ENCODE measurements at regions not wholly inside any gene's neighbourhood (a gene's known extent, or its start where the extent isn't known, plus 50 kb on each side); places are given as distances from the start of the nearest gene placed in this dataset.

DNA sequence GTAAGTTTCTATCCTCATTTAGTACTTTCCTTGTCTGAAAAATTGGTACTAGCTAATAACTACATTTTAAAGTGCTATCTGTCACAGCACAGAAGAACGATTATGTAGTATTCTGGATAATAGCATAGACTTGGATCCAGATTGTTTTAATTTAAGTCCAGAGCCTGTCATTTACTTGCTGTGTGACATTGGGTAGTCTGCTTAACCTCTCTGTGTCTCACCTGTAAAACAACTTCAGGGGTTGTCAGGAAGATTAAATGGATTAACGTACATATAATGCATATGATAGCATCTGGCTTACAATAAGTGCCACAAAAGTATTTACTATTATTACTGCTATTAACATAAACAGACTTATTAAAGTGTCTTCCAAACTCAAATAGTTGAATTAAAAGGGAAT, 1221.4 kb downstream of the GATA3 start:
- Histone ChIP-seq H3K4me2 (ENCODE audit: low read length) (no peak overlapping the region), H3K9me2 (ENCODE audit: insufficient read depth) (no peaks in the 10 kb centered on the region), H3K27me3 (ENCODE audit: insufficient read depth, low read length) (no peaks in the 10 kb centered on the region), H3K36me3 (ENCODE audit: control insufficient read depth in 1 of 2, insufficient read depth in 2 of 2, low read length in 2 of 2) (no peaks in the 10 kb centered on the region), H3K27ac (ENCODE audit: low read depth, low read length) (no peak overlapping the region), H3K4me1 (ENCODE audit: control insufficient read depth in 1 of 2, insufficient read depth in 2 of 2, low read length in 2 of 2) (no peaks in the 10 kb centered on the region), H3K9me3 (ENCODE audit: control insufficient read depth in 1 of 2, insufficient read depth in 1 of 2, low read depth in 1 of 2, low read length in 2 of 2) (peaks cover under 1 to 5% of the 10 kb centered on the region in 2 experiments; a peak in 2 of 4 replicates), H4K20me1 (ENCODE audit: insufficient read depth) (no peaks in the 10 kb centered on the region), H2AFZ (ENCODE audit: low read depth, low read length, poor library complexity, severe bottlenecking) (no peak overlapping the region), H3K4me3 (replicated peaks in 1 of 2; ENCODE audit: low read depth in 1 of 2, low read length in 2 of 2) (no peak overlapping the region), H3K79me2 (ENCODE audit: insufficient read depth, low read length) (no peaks in the 10 kb centered on the region), H3K9ac (ENCODE audit: low read length) (no peak overlapping the region)
- no peak for DNase-seq (ENCODE audit: low read depth, low spot score)
- BruUV-seq (replicated peaks) = no TSS peak
- no peak for ATAC-seq
- TF ChIP-seq SRF (IDR thresholded peaks at IDR 0.05; ENCODE audit: low read depth) (no peak), FOSL1 (IDR thresholded peaks at IDR 0.05; ENCODE audit: low read depth) (no peak), TCF7L2 (IDR thresholded peaks at IDR 0.05; ENCODE audit: borderline replicate concordance, extremely low read depth, insufficient read depth, insufficient read length) (no peak), RAD21 (IDR thresholded peaks at IDR 0.05; ENCODE audit: low read depth) (no peak)
- TF ChIP-seq, protein P1, sequence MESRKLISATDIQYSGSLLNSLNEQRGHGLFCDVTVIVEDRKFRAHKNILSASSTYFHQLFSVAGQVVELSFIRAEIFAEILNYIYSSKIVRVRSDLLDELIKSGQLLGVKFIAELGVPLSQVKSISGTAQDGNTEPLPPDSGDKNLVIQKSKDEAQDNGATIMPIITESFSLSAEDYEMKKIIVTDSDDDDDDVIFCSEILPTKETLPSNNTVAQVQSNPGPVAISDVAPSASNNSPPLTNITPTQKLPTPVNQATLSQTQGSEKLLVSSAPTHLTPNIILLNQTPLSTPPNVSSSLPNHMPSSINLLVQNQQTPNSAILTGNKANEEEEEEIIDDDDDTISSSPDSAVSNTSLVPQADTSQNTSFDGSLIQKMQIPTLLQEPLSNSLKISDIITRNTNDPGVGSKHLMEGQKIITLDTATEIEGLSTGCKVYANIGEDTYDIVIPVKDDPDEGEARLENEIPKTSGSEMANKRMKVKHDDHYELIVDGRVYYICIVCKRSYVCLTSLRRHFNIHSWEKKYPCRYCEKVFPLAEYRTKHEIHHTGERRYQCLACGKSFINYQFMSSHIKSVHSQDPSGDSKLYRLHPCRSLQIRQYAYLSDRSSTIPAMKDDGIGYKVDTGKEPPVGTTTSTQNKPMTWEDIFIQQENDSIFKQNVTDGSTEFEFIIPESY (IDR thresholded peaks at IDR 0.05; ENCODE audit: extremely low read depth, insufficient replicate concordance, low read length) = no peak
- TF ChIP-seq, protein P2, sequence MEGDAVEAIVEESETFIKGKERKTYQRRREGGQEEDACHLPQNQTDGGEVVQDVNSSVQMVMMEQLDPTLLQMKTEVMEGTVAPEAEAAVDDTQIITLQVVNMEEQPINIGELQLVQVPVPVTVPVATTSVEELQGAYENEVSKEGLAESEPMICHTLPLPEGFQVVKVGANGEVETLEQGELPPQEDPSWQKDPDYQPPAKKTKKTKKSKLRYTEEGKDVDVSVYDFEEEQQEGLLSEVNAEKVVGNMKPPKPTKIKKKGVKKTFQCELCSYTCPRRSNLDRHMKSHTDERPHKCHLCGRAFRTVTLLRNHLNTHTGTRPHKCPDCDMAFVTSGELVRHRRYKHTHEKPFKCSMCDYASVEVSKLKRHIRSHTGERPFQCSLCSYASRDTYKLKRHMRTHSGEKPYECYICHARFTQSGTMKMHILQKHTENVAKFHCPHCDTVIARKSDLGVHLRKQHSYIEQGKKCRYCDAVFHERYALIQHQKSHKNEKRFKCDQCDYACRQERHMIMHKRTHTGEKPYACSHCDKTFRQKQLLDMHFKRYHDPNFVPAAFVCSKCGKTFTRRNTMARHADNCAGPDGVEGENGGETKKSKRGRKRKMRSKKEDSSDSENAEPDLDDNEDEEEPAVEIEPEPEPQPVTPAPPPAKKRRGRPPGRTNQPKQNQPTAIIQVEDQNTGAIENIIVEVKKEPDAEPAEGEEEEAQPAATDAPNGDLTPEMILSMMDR (IDR thresholded peaks at IDR 0.05 in 2 of 3, conservative IDR thresholded peaks at IDR 0.05 in 1 of 3; ENCODE audit: borderline replicate concordance in 1 of 3, insufficient read depth in 1 of 3, low read depth in 2 of 3, low read length in 2 of 3) = no peak
- ChIA-PET CTCF (no interaction called here), POLR2A (no interaction called here), RAD21 (ENCODE audit: low non-redundant PET in 1 of 2, low total read pairs in 2 of 2, uncharacterized antibody in 2 of 2, unreplicated experiment in 2 of 2) (no interaction called here)
- intact Hi-C loops (cut with micrococcal nuclease) = no loop called here

All from HCT116 (cell line).